IMR-90 (cell line): ENCODE measurements at regions not wholly inside any gene's neighbourhood (a gene's known extent, or its start where the extent isn't known, plus 50 kb on each side); places are given as distances from the start of the nearest gene placed in this dataset.

Experiments
- ATAC-seq: fragments of 200-7000 bp; cut with Tn5 transposase; 2 replicates; pipeline ENCODE4 v1.9.1; 2020; ENCODE audit warnings: low read depth, mild to moderate bottlenecking, moderate library complexity
- BruUV-seq: library from RNA; stranded (reverse); fragments of 400-500 nt; replicated peaks from 2 replicates; lab custom pipeline; 2021; lab: Mats Ljungman, UMichigan
- CTCF ChIA-PET: fragments of 300-600 bp; formaldehyde crosslinking; extraction: SDS; loops from one replicate; lab custom pipeline; 2021; ENCODE audit warnings: antibody characterized with exemption; lab: Yijun Ruan, JAX
- POLR2A ChIA-PET: fragments of 300-600 bp; sonication (Branson Sonifier 250); formaldehyde crosslinking; loops from one replicate; lab custom pipeline; 2022; ENCODE audit warnings: antibody characterized with exemption; ENCODE audit not compliant: unreplicated experiment; lab: Charles Lee
- DNase-seq: peaks from one replicate; pipeline ENCODE4 v3.0.0; 2013
- H2AFZ ChIP-seq: replicated peaks from 2 replicates; pipeline ENCODE3; 2013; ENCODE audit warnings: low read length, mild to moderate bottlenecking; ENCODE audit not compliant: poor library complexity
- H2AK5ac ChIP-seq: 2 replicates; pipeline ENCODE4 v1.6.1; 2013; ENCODE audit warnings: low read depth, low read length, inconsistent platforms
- H2AK9ac ChIP-seq: replicated peaks from 2 replicates; pipeline ENCODE3; 2013; ENCODE audit warnings: mild to moderate bottlenecking, low read depth, low read length, moderate library complexity; ENCODE audit not compliant: poor library complexity
- H2BK120ac ChIP-seq: 2 replicates; pipeline ENCODE4 v1.6.1; 2013; ENCODE audit warnings: low read depth, low read length, inconsistent platforms
- H2BK15ac ChIP-seq: 3 replicates; pipeline ENCODE4 v1.6.1; 2013; ENCODE audit warnings: low read depth, low read length, inconsistent platforms
- H2BK20ac ChIP-seq: 2 replicates; pipeline ENCODE4 v1.6.1; 2013; ENCODE audit warnings: low read depth, mild to moderate bottlenecking, inconsistent platforms, low read length, moderate library complexity
- H2BK5ac ChIP-seq: 2 replicates; pipeline ENCODE4 v1.6.1; 2013; ENCODE audit warnings: mild to moderate bottlenecking, low read depth, low read length, inconsistent platforms; ENCODE audit not compliant: poor library complexity, severe bottlenecking
- H3K14ac ChIP-seq: replicated peaks from 2 replicates; pipeline ENCODE4 v1.6.1; 2013; ENCODE audit warnings: low read depth, low read length, inconsistent platforms
- H3K18ac ChIP-seq: 2 replicates; pipeline ENCODE4 v1.6.1; 2013; ENCODE audit warnings: low read depth, low read length, control low read depth
- H3K23ac ChIP-seq: 2 replicates; pipeline ENCODE4 v1.6.1; 2013; ENCODE audit warnings: low read depth, low read length, inconsistent platforms
- H3K27ac ChIP-seq: 2 replicates; pipeline ENCODE4 v1.5.1; 2013; ENCODE audit warnings: mild to moderate bottlenecking, control low read depth, low read length; ENCODE audit not compliant: insufficient read depth
- H3K27me3 ChIP-seq: 2 replicates; pipeline ENCODE4 v1.6.1; 2013; ENCODE audit warnings: low read length; ENCODE audit not compliant: control insufficient read depth, insufficient read depth
- H3K36me3 ChIP-seq: 2 replicates; pipeline ENCODE4 v1.6.1; 2013; ENCODE audit warnings: low read length, mixed read lengths; ENCODE audit not compliant: control insufficient read depth, insufficient read depth
- H3K4ac ChIP-seq: 2 replicates; pipeline ENCODE4 v1.6.1; 2013; ENCODE audit warnings: low read depth, low read length, inconsistent platforms
- H3K4me1 ChIP-seq: 2 replicates; pipeline ENCODE4 v1.6.1; 2013; ENCODE audit warnings: low read length, mixed read lengths; ENCODE audit not compliant: control insufficient read depth, insufficient read depth
- H3K4me2 ChIP-seq: 2 replicates; pipeline ENCODE4 v1.6.1; 2013; ENCODE audit warnings: low read depth, mild to moderate bottlenecking, control low read depth, low read length, moderate library complexity
- H3K4me3 ChIP-seq: 2 replicates; pipeline ENCODE4 v1.5.1; 2013; ENCODE audit warnings: low read depth, mild to moderate bottlenecking, control low read depth, low read length, moderate library complexity; ENCODE audit not compliant: insufficient read depth
- H3K56ac ChIP-seq: 2 replicates; pipeline ENCODE4 v1.6.1; 2013; ENCODE audit warnings: low read length, inconsistent platforms; ENCODE audit not compliant: insufficient read depth; ENCODE audit errors: extremely low read depth
- H3K79me1 ChIP-seq, 2 experiments: 2 replicates each; pipeline ENCODE4 v1.6.1; 2013; ENCODE audit warnings: low read length in 2 of 2, inconsistent platforms in 1 of 2, low read depth in 1 of 2
- H3K9ac ChIP-seq: 2 replicates; pipeline ENCODE4 v1.6.1; 2013; ENCODE audit warnings: low read depth, low read length, control low read depth
- H3K9me1 ChIP-seq: 2 replicates; pipeline ENCODE4 v1.6.1; 2013; ENCODE audit warnings: low read length, inconsistent platforms; ENCODE audit not compliant: insufficient read depth
- H3K9me3 ChIP-seq: 2 replicates; pipeline ENCODE4 v1.6.1; 2013; ENCODE audit warnings: low read length; ENCODE audit not compliant: control insufficient read depth, insufficient read depth
- H4K20me1 ChIP-seq: 2 replicates; pipeline ENCODE4 v1.6.1; 2013; ENCODE audit warnings: low read length, inconsistent platforms; ENCODE audit not compliant: insufficient read depth
- H4K5ac ChIP-seq: 2 replicates; pipeline ENCODE4 v1.6.1; 2013; ENCODE audit warnings: mild to moderate bottlenecking, low read depth, low read length, control low read depth
- H4K8ac ChIP-seq, 2 experiments: 2 replicates each; pipeline ENCODE4 v1.6.1; 2013; ENCODE audit warnings: low read depth in 2 of 2, low read length in 2 of 2, control low read depth in 1 of 2, inconsistent platforms in 1 of 2
- H4K91ac ChIP-seq: 2 replicates; pipeline ENCODE4 v1.6.1; 2013; ENCODE audit warnings: low read depth, low read length, inconsistent platforms; ENCODE audit not compliant: insufficient read depth
- BHLHE40 ChIP-seq: fragments of 150-350 bp; IDR thresholded peaks from 2 replicates; pipeline ENCODE4 v1.6.1; 2016; ENCODE audit warnings: mild to moderate bottlenecking, low read depth, low read length
- CEBPB ChIP-seq: IDR thresholded peaks from 2 replicates; pipeline ENCODE4 v1.6.1; 2012; ENCODE audit warnings: low read depth, low read length, improper control_type of control experiment
- CHD1 ChIP-seq: IDR thresholded peaks from 2 replicates; pipeline ENCODE4 v1.6.1; 2012; ENCODE audit warnings: low read depth, low read length, improper control_type of control experiment
- FOS ChIP-seq: fragments of 150-350 bp; IDR thresholded peaks from 2 replicates; pipeline ENCODE4 v1.6.1; 2016; ENCODE audit warnings: low read depth, low read length
- MAFK ChIP-seq: IDR thresholded peaks from 2 replicates; pipeline ENCODE4 v1.6.1; 2012; ENCODE audit warnings: low read depth, low read length, improper control_type of control experiment
- MAZ ChIP-seq: IDR thresholded peaks from 2 replicates; pipeline ENCODE4 v1.6.1; 2012; ENCODE audit warnings: low read depth, mild to moderate bottlenecking, low read length, improper control_type of control experiment, moderate library complexity, borderline replicate concordance
- MXI1 ChIP-seq: IDR thresholded peaks from 2 replicates; pipeline ENCODE4 v1.6.1; 2012; ENCODE audit warnings: low read depth, mild to moderate bottlenecking, low read length, moderate library complexity, borderline replicate concordance
- POLR2A ChIP-seq: IDR thresholded peaks from 2 replicates; pipeline ENCODE4 v1.6.1; 2012; ENCODE audit warnings: mild to moderate bottlenecking, low read depth, low read length
- RAD21 ChIP-seq: IDR thresholded peaks from 2 replicates; pipeline ENCODE4 v1.6.1; 2012; ENCODE audit warnings: low read length, improper control_type of control experiment
- RCOR1 ChIP-seq: IDR thresholded peaks from 2 replicates; pipeline ENCODE4 v1.6.1; 2012; ENCODE audit warnings: mild to moderate bottlenecking, low read length, improper control_type of control experiment; ENCODE audit not compliant: insufficient replicate concordance
- RFX5 ChIP-seq: IDR thresholded peaks from 2 replicates; pipeline ENCODE4 v1.8.0; 2012; ENCODE audit warnings: low read depth, mild to moderate bottlenecking, low read length, moderate library complexity
- SMC3 ChIP-seq: fragments of 150-350 bp; IDR thresholded peaks from 2 replicates; pipeline ENCODE4 v1.6.1; 2016; ENCODE audit warnings: low read depth, mild to moderate bottlenecking, antibody characterized with exemption, low read length, moderate library complexity
- WGBS, 2 experiments: methylation state at CpG; one replicate each; pipeline versions ENCODE4 v1.1.5 to v1.1.7; 2013; ENCODE audit warnings: missing lambda C conversion rate in 2 of 2; ENCODE audit not compliant: insufficient read length in 1 of 2; ENCODE audit errors: extremely low coverage in 2 of 2; 5-methylcytosine and 5-hydroxymethylcytosine counted together
- dilution Hi-C: fragments of 300-500 bp; cut with HindIII; formaldehyde crosslinking; loops from one replicate; pipeline ENCODE4 v1.14.3; 2018; ENCODE audit warnings: low sequenced_read_pairs; ENCODE audit not compliant: unreplicated experiment
- in situ Hi-C: fragments of 300-500 bp; cut with MboI; formaldehyde crosslinking; loops from 3 replicates; pipeline ENCODE4 v1.14.3; 2019; ENCODE audit warnings: low sequenced_read_pairs, inconsistent platforms, mixed read lengths
- intact Hi-C: fragments of 100-400 bp; cut with micrococcal nuclease; formaldehyde crosslinking; loops from 2 replicates; pipeline ENCODE4 v1.10.0; 2022
- TF ChIP-seq, protein P1 (sequence below): conservative IDR thresholded peaks from 2 replicates; pipeline ENCODE4 v1.5.1; 2012; ENCODE audit warnings: mild to moderate bottlenecking, low read depth, low read length, improper control_type of control experiment
- TF ChIP-seq, protein P2 (sequence below): fragments of 150-350 bp; IDR thresholded peaks from 2 replicates; pipeline ENCODE4 v1.6.1; 2017; ENCODE audit warnings: mild to moderate bottlenecking, antibody characterized with exemption, low read length, low read depth
- TF ChIP-seq, protein P3 (sequence below): fragments of 150-350 bp; IDR thresholded peaks from 2 replicates; pipeline ENCODE4 v1.6.1; 2016; ENCODE audit warnings: low read depth, mild to moderate bottlenecking, low read length, moderate library complexity, borderline replicate concordance

DNA sequence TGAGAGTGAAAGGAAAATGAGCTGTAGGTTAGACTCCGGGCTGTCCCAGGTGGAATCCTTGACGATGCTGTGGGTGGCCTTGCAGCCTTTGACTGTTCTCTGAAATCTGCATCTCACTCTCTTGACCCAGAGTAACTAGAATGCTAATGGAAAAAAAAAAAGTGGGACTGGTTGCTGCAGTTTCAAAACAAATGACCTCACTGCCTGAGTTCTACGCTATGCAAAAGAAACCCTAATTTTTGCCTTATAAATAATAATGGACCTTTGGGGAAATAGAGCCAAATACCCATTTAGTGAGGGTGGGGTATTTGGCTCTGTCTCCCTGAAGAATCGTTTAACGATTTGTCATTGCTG is 309.7 kb upstream of the C2CD4B start:
- in situ Hi-C loops = no loop called here
- no peak overlapping the region for H3K23ac ChIP-seq
- POLR2A ChIA-PET = no interaction called here
- no peak overlapping the region for H3K9ac ChIP-seq
- H2BK120ac ChIP-seq = no peak overlapping the region
- intact Hi-C loops = no loop called here
- TF ChIP-seq RAD21 (no peak), POLR2A (no peak), RFX5 (no peak), SMC3 (no peak), MAFK (no peak), MAZ (no peak), RCOR1 (no peak), MXI1 (no peak), CHD1 (no peak), FOS (no peak), BHLHE40 (no peak), CEBPB (no peak)
- TF ChIP-seq, protein P1, sequence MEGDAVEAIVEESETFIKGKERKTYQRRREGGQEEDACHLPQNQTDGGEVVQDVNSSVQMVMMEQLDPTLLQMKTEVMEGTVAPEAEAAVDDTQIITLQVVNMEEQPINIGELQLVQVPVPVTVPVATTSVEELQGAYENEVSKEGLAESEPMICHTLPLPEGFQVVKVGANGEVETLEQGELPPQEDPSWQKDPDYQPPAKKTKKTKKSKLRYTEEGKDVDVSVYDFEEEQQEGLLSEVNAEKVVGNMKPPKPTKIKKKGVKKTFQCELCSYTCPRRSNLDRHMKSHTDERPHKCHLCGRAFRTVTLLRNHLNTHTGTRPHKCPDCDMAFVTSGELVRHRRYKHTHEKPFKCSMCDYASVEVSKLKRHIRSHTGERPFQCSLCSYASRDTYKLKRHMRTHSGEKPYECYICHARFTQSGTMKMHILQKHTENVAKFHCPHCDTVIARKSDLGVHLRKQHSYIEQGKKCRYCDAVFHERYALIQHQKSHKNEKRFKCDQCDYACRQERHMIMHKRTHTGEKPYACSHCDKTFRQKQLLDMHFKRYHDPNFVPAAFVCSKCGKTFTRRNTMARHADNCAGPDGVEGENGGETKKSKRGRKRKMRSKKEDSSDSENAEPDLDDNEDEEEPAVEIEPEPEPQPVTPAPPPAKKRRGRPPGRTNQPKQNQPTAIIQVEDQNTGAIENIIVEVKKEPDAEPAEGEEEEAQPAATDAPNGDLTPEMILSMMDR = no peak
- TF ChIP-seq, protein P2, sequence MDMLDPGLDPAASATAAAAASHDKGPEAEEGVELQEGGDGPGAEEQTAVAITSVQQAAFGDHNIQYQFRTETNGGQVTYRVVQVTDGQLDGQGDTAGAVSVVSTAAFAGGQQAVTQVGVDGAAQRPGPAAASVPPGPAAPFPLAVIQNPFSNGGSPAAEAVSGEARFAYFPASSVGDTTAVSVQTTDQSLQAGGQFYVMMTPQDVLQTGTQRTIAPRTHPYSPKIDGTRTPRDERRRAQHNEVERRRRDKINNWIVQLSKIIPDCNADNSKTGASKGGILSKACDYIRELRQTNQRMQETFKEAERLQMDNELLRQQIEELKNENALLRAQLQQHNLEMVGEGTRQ = no peak
- TF ChIP-seq, protein P3, sequence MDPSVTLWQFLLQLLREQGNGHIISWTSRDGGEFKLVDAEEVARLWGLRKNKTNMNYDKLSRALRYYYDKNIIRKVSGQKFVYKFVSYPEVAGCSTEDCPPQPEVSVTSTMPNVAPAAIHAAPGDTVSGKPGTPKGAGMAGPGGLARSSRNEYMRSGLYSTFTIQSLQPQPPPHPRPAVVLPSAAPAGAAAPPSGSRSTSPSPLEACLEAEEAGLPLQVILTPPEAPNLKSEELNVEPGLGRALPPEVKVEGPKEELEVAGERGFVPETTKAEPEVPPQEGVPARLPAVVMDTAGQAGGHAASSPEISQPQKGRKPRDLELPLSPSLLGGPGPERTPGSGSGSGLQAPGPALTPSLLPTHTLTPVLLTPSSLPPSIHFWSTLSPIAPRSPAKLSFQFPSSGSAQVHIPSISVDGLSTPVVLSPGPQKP = no peak
- no peak overlapping the region for H4K8ac ChIP-seq
- no peaks in the 10 kb centered on the region for H3K27me3 ChIP-seq
- no peak overlapping the region for H4K91ac ChIP-seq
- no peak overlapping the region for H3K56ac ChIP-seq
- H3K9me1 ChIP-seq = peaks cover 16% of the 10 kb centered on the region
- H3K4me2 ChIP-seq = no peak overlapping the region
- peak; percentile 34 for DNase-seq
- H2AK5ac ChIP-seq = peak overlapping the region; percentile 13; the same call in 1 of the 2 replicates
- H3K18ac ChIP-seq = no peak overlapping the region
- no peak overlapping the region for H3K14ac ChIP-seq
- no peak overlapping the region for H2AK9ac ChIP-seq
- H3K9me3 ChIP-seq = no peaks in the 10 kb centered on the region
- H4K5ac ChIP-seq = no peak overlapping the region
- peaks cover 4% of the 10 kb centered on the region for H3K36me3 ChIP-seq
- no peak overlapping the region for H2BK15ac ChIP-seq
- no peak for ATAC-seq
- CTCF ChIA-PET = no interaction called here
- no peak overlapping the region for H2AFZ ChIP-seq
- H3K4ac ChIP-seq = no peak overlapping the region
- dilution Hi-C loops = no loop called here
- no peak overlapping the region for H3K4me3 ChIP-seq
- no TSS peak for BruUV-seq
- peaks cover 20 to 27% of the 10 kb centered on the region in 2 experiments for H3K79me1 ChIP-seq
- 86% methylated on average over 1 of the region's 5 CpGs; no CpG with 5 or more reads in 1 of the 2 experiments for WGBS, 2 experiments
- H3K27ac ChIP-seq = no peak overlapping the region
- H3K4me1 ChIP-seq = peaks cover 15% of the 10 kb centered on the region
- no peaks in the 10 kb centered on the region for H4K20me1 ChIP-seq
- H2BK20ac ChIP-seq = no peak overlapping the region
- H2BK5ac ChIP-seq = no peak overlapping the region
